ENCODE measurements at regions not wholly inside any gene's neighbourhood (a gene's known extent, or its start where the extent isn't known, plus 50 kb on each side); places are given as distances from the start of the nearest gene placed in this dataset.

GRCh38 chr4:32030406-32030805, 1310.2 kb downstream of the PCDH7 start:
- Histone ChIP-seq H3K27ac (ENCODE audit: insufficient read length, low read depth, low read length) (no peak overlapping the region), H4K20me1 (ENCODE audit: control insufficient read depth, insufficient read depth, insufficient read length) (no peaks in the 10 kb centered on the region), H2AK5ac (ENCODE audit: insufficient read length, low read length) (no peak overlapping the region), H2BK5ac (ENCODE audit: insufficient read length, low read length) (no peak overlapping the region), H2BK12ac (ENCODE audit: insufficient read length, low read depth, low read length) (no peak overlapping the region), H3K79me2 (ENCODE audit: insufficient read depth, low read length) (no peaks in the 10 kb centered on the region), H3K14ac (ENCODE audit: insufficient read depth, low read length) (no peak overlapping the region), H3K9ac (ENCODE audit: extremely low read depth, insufficient read length, low read length) (no peak overlapping the region), H3K79me1 (ENCODE audit: insufficient read depth, low read depth, low read length, poor library complexity, severe bottlenecking) (no peaks in the 10 kb centered on the region), H3K4me1 (ENCODE audit: insufficient read depth, low read length) (no peaks in the 10 kb centered on the region), H4K8ac (replicated peaks; ENCODE audit: insufficient read length, low read depth, low read length) (no peak overlapping the region), H3K23me2 (ENCODE audit: insufficient read length, low read depth, low read length, poor library complexity, severe bottlenecking) (no peaks in the 10 kb centered on the region), H3K9me3 (ENCODE audit: control insufficient read depth, low read depth, low read length) (no peaks in the 10 kb centered on the region), H3T11ph (ENCODE audit: low read length) (no peak overlapping the region), H4K91ac (ENCODE audit: insufficient read length, low read depth, low read length) (no peak overlapping the region), H2BK120ac (ENCODE audit: low read depth, low read length, poor library complexity, severe bottlenecking) (no peak overlapping the region), H2BK20ac (ENCODE audit: low read depth, low read length, poor library complexity, severe bottlenecking) (no peak overlapping the region), H3K27me3 (ENCODE audit: insufficient read depth, low read length) (no peaks in the 10 kb centered on the region), H2BK15ac (ENCODE audit: low read depth, low read length) (no peak overlapping the region), H2AFZ (ENCODE audit: low read length) (no peak overlapping the region), H3K56ac (ENCODE audit: insufficient read length, low read depth, low read length) (no peak overlapping the region), H4K5ac (ENCODE audit: insufficient read length, low read depth, low read length) (no peak overlapping the region), H3K4me2 (ENCODE audit: insufficient read depth, insufficient read length, low read length) (no peak overlapping the region), H3K4ac (ENCODE audit: low read depth, low read length) (no peak overlapping the region), H3K23ac (ENCODE audit: insufficient read length, low read depth, low read length) (no peak overlapping the region), H3K18ac (ENCODE audit: insufficient read length, low read depth, low read length) (no peak overlapping the region)
- Mint-ChIP-seq H3K27me3 (ENCODE audit: low read depth) (no peaks in the 10 kb centered on the region), H3K4me1 (peaks cover 0 to 10% of the 10 kb centered on the region in 2 experiments; a peak in 2 of 4 replicates), H3K9me3 (peaks cover 0 to 5% of the 10 kb centered on the region in 2 experiments; a peak in 3 of 5 replicates), H3K36me3 (ENCODE audit: insufficient read depth in 1 of 3, low read depth in 3 of 3) (peaks cover 0 to 6% (median 0%) of the 10 kb centered on the region in 3 experiments; a peak in 3 of 7 replicates), H3K27ac (no peak overlapping the region), H3K4me3 (no peak overlapping the region)
- DNase-seq = no peak
- TF ChIP-seq CTCF (conservative IDR thresholded peaks at IDR 0.05) = no peak

All from H9 (cell line).